ENCODE measurements at regions not wholly inside any gene's neighbourhood (a gene's known extent, or its start where the extent isn't known, plus 50 kb on each side); places are given as distances from the start of the nearest gene placed in this dataset.
A peak's percentile ranks its signal among the peaks of the same experiment; 100 is the strongest.

DNA sequence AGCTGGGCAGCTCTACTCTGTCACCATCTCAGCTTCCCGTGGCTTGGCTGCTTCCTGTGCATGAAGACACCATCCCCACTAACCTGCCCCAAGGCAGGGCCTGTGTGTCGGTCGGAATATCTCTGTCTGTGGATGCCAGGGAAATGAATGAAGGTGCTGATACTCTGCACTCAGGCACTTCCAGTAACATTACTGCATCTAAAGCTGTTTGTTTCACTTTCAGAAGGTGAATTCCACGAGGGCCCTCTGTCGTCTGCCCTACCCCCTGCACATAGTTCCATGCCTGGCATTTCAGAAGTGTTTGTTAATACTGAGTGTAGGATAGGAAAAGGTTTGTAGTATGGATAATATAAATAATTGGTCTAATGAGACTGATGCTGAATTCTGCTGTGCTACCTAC, 114.7 kb upstream of the GMDS start:
- FAIRE-seq (no peak), DNase-seq (ENCODE audit: low read depth) (no peak)
- Histone ChIP-seq H3K36me3 (ENCODE audit: control insufficient read depth, insufficient read depth, low read length) (no peaks in the 10 kb centered on the region), H3K27me3 (ENCODE audit: control insufficient read depth, insufficient read depth, low read length) (no peaks in the 10 kb centered on the region), H3K4me3 (ENCODE audit: low read depth, low read length) (no peak overlapping the region)
- TF ChIP-seq, protein P1, sequence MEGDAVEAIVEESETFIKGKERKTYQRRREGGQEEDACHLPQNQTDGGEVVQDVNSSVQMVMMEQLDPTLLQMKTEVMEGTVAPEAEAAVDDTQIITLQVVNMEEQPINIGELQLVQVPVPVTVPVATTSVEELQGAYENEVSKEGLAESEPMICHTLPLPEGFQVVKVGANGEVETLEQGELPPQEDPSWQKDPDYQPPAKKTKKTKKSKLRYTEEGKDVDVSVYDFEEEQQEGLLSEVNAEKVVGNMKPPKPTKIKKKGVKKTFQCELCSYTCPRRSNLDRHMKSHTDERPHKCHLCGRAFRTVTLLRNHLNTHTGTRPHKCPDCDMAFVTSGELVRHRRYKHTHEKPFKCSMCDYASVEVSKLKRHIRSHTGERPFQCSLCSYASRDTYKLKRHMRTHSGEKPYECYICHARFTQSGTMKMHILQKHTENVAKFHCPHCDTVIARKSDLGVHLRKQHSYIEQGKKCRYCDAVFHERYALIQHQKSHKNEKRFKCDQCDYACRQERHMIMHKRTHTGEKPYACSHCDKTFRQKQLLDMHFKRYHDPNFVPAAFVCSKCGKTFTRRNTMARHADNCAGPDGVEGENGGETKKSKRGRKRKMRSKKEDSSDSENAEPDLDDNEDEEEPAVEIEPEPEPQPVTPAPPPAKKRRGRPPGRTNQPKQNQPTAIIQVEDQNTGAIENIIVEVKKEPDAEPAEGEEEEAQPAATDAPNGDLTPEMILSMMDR (IDR thresholded peaks at IDR 0.05; ENCODE audit: insufficient read depth, low read length, severe bottlenecking), result no peak

DNA sequence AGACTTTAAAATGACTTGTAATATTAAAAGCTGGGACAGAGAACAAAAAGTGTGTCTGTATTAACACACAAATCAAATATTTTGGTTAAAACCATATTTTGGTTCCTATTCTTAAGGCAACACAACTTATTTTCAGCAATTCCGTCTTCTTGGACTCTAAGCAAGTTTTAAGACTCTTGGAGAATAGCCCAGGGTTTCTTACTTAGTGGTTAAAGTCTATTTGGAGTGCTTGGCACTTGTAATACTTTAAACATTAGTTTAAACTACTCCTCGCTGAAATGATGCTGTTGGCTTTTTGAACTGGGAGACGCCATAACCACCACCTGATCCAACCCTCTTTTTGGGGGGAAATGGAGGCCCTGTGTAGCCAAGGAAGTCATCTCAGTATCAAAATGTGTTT, 109.7 kb upstream of the GMDS start:
- DNase-seq (ENCODE audit: low read depth) (no peak), FAIRE-seq (no peak)
- H3K4me3 ChIP-seq (ENCODE audit: low read depth, low read length), result no peak overlapping the region
- no peaks in the 10 kb centered on the region for H3K36me3 ChIP-seq (ENCODE audit: control insufficient read depth, insufficient read depth, low read length)
- TF ChIP-seq, protein P1 (IDR thresholded peaks at IDR 0.05; ENCODE audit: insufficient read depth, low read length, severe bottlenecking), result no peak
- H3K27me3 ChIP-seq (ENCODE audit: control insufficient read depth, insufficient read depth, low read length), result no peaks in the 10 kb centered on the region

DNA sequence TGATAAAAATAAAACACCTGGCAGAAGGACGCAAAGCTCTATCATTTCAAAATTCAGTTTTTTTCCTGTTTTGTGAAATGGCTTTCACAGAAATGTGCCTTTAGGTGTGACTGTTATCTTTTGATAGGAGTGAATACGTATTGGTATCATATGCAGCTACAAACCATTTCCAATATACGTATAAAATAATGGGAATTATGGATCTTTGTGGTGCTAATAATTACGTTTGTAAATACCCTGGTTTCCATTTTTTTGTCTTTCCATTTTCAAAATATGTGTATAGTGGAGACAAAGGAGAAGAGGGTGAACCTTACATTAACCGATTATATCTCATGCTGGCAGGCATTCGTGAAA, 108.7 kb upstream of the GMDS start:
- FAIRE-seq (no peak), DNase-seq (ENCODE audit: low read depth) (no peak)
- no peak overlapping the region for H3K4me3 ChIP-seq (ENCODE audit: low read depth, low read length)
- H3K36me3 ChIP-seq (ENCODE audit: control insufficient read depth, insufficient read depth, low read length), result no peaks in the 10 kb centered on the region
- TF ChIP-seq, protein P1 (IDR thresholded peaks at IDR 0.05; ENCODE audit: insufficient read depth, low read length, severe bottlenecking), result no peak
- no peaks in the 10 kb centered on the region for H3K27me3 ChIP-seq (ENCODE audit: control insufficient read depth, insufficient read depth, low read length)

DNA sequence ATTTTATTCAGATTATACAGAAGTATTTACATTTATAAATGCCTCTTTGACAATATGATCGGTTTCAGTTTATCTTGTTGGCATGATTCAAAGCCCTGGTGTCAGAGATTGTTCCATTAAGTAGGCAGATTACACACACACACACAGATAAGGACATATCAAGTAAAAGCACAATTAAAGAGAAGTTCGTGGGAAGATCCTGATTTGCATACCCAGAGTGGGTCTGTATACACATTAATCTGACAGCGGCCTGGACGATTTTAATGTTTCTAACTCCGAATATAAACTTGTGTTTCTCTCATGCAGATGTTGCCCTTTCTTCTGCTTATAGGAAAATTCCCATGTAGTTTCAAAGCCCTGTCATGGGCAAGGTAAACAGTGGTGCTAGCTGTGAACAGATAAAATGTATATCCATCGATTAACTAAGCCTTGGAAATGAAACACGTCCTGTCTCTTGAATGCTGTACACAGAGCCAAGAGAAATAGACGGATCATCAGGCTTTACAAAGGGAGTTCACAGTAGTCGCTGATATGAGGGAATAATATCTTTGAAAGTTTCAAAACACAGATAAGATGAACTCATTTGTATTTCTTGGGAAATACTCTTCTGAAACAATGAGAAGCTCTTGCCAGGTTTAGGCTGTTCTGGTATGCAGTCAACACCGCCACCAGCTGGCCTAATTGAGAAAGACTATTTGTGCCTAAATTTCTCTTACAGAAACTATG, 108.2 kb upstream of the GMDS start:
- FAIRE-seq (no peak), DNase-seq (ENCODE audit: low read depth) (peak; percentile 74)
- TF ChIP-seq, protein P1 (IDR thresholded peaks at IDR 0.05; ENCODE audit: insufficient read depth, low read length, severe bottlenecking), result peak; percentile 67
- H3K36me3 ChIP-seq (ENCODE audit: control insufficient read depth, insufficient read depth, low read length), result no peaks in the 10 kb centered on the region
- no peaks in the 10 kb centered on the region for H3K27me3 ChIP-seq (ENCODE audit: control insufficient read depth, insufficient read depth, low read length)
- no peak overlapping the region for H3K4me3 ChIP-seq (ENCODE audit: low read depth, low read length)

DNA sequence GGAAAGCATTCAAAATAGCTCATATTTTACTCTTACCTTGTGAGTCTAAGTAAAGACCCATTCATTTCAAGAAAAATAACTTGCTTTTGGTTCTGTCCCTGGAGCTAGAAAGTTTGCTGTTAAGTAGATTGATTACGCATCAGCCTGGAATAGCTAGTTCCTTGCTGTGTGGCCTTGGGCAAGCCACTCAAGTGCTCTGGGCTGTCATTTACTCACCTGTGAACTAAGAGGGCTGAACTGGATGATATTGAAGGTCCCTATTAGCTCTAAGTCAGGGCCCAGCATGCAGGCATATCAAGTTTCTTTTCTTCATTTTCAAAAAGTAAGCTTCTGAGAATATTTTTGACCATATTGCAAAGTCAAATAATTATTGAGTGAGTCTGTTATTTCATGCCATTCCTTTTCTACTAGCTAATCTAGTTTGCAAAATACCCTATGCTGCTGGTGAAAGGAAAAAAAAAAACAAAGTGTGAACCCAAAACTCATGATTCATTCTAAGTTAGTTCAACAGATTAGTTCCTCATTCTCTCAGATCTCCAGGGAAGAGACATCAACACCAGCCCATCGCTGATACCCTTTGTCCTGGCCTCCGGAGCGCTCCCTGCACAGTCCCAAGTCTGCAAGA, 106.5 kb upstream of the GMDS start:
- DNase-seq (ENCODE audit: low read depth), result peak; percentile 40
- no peaks in the 10 kb centered on the region for H3K36me3 ChIP-seq (ENCODE audit: control insufficient read depth, insufficient read depth, low read length)
- TF ChIP-seq, protein P1 (IDR thresholded peaks at IDR 0.05; ENCODE audit: insufficient read depth, low read length, severe bottlenecking), result no peak
- H3K4me3 ChIP-seq (ENCODE audit: low read depth, low read length), result no peak overlapping the region
- no peak for FAIRE-seq
- H3K27me3 ChIP-seq (ENCODE audit: control insufficient read depth, insufficient read depth, low read length), result no peaks in the 10 kb centered on the region
